GM21737 (cell line): ENCODE measurements at regions not wholly inside any gene's neighbourhood (a gene's known extent, or its start where the extent isn't known, plus 50 kb on each side); places are given as distances from the start of the nearest gene placed in this dataset.

ENCODE experiments used
- ATAC-seq: cut with Tn5 transposase; IDR thresholded peaks from one replicate; pipeline ENCODE4 v1.9.1; 2021; ENCODE audit warnings: mild to moderate bottlenecking, moderate library complexity; ENCODE audit not compliant: unreplicated experiment

DNA sequence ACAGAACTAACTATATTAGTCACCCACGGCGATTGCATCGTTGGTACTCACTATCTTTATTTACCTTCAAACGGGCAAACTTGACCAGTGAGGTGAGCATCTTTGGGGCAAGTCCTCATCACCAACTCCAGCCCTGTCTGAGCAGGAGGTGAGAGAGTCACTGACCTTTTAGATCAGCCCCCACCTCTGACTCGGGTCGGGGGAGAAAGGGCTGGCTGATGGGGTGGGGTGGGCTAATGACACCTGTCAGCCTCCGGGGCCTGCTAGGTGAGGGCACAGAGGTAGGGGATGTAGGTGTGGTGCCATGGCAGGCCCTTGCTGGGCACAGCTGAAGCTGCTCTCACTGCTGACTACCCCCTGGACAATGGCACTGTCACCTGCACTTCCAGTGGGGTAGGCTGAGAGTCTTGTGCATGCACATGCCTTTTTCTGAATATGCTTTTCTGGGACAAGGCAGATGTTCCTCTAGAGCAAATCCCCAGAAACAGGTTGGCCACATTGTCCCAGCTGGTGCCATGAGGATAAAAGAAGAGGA, 359.5 kb upstream of the MKI67 start:
- no peak for ATAC-seq

DNA sequence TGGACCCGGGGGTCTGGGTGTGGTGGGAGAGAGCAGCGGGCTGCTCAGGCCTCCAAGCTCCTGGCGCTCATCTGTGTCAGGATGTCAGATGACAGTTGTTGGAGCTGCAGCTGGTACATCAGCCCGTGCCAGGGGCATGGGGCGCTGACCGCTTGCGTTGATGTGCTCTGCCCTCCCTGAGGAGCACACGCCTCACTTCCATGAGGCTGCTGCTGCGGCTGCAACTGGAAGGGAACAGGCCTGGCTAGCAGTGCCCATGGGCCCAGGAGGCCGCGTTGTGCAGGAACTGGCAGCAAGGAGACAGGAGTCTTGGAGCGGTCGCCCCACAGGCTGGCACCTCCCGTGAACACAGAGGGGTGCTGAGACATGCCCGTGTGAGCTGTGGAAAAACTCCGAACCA, 361.3 kb upstream of the MKI67 start:
- no peak for ATAC-seq

DNA sequence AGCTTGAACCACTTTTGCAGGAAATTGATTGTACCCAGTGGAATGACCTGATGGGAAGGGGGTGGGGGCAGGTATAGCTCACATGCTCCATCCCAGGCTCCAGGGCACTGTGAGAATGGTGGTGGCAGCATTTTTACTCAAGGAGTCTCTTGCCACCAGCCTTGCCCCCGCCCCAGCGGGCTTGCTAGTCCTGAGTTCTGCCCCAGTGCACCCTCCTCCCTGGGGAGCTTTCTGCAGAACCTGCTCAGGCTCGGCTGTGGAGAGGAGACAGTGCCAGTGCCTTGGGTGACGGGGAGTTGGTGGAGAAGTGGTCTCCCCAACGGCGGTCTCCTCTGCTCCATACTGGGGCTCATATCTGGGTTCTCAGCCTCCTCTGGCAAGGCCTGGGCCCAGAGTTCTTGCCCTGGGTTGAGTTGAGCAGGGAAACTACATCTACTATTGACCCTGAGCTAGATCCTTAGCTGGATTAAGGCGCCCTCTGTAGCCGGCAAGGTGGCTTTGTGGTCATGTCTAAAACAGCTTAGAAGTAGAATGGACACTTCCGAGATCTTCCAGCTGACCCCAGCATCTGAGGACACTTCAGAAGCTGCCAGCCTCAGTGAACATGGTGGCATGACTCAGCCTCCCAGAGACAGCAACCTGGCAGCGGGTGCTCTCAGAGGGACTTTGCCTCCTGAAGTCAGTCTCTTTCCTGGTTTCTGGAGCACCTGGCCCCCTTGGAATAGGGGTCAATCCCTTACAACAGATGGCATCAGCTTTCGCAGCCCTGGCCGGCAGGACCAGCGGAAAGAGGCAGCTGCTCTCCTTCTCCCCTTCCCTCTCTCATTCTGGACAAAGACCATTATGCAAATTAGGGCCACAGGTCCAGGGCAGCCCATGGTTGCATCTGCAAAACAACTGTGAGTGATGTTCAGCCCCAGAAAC, 363.4 kb upstream of the MKI67 start:
- ATAC-seq: no peak

- ATAC-seq: no peak
Measured at GRCh38 chr10:128491686-128492085, 365.5 kb upstream of the MKI67 start.

GRCh38 chr10:128493811-128494210, 367.6 kb upstream of the MKI67 start:
- ATAC-seq: no peak

- no peak for ATAC-seq
Measured at GRCh38 chr10:128494665-128495064, 368.4 kb upstream of the MKI67 start.

DNA sequence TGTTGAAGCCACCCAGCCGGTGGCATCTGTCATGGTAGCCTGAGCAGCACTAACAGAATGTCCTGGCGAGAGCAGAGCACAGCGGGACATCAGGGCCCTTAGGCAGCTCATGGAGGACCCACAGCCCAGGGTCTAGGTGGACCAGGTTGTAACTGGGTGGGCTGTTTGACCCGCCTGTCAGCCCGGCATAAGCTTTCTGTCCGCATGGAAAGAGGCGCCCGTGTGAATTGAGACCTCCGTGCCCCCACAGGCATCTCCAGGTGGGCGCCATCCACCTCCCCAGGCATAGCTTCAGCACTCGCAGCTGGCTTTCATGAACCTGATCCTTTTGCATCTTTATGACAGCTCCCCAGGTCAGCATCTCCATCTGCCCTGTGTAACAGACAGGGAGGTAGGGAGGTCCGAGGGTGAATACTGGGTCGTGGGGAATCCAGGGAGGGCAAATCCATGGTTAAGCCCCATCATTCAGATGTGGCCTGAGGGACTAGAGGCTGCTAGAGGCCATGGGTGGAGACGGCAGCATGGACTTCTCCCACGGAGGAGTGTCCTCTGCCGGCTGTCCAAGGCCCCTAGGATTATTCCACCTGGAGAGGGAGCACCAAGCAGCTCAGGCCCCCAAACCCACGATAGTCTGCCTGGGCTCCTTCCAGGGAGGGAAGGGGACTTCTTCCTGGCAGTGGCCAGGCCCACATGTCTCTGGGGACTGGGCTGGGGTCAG, 371.6 kb upstream of the MKI67 start:
- no peak for ATAC-seq

DNA sequence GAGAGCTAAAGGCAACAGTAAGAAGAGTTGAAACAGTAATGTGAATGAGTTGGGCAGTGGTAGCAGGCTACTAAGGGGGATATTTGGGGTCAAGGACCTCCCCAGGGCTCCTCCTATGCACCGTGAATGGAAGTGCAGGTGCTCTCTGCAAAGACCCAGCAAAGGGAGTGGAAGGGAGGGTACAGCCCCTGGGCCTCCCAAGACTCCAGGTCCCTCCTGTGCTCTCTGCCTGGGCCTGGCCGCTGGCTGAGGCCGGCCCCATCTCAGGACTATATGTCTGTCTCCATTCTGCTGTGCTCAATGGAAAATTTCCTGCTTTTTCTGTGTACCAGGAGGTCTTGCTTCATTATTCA, 372.1 kb upstream of the MKI67 start:
- ATAC-seq: no peak

GRCh38 chr10:128498746-128499145, 372.5 kb upstream of the MKI67 start:
- no peak for ATAC-seq

DNA sequence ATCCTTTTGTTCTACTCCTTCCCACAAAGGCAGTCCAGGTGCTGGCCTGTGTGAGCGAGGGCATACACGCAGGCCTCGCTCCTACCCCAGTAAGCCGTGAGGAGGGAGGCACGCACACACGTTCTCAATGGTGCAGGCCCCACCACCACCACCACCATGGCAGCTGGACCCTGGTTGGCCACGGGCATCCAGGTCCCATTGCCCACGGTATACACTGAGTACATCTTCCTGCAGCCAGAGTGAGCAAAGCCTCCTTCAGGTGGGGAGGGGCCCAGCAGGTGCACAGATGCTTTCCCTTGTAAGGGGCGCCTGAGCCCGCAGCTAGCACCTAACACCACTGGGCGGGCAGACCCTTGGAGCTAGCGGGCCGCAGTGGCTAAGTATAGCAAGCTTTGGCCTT, 373.3 kb upstream of the MKI67 start:
- no peak for ATAC-seq

- ATAC-seq: no peak
Measured at GRCh38 chr10:128499956-128500355, 373.7 kb upstream of the MKI67 start.

- ATAC-seq: no peak
Measured at GRCh38 chr10:128500642-128501041, 374.4 kb upstream of the MKI67 start.

DNA sequence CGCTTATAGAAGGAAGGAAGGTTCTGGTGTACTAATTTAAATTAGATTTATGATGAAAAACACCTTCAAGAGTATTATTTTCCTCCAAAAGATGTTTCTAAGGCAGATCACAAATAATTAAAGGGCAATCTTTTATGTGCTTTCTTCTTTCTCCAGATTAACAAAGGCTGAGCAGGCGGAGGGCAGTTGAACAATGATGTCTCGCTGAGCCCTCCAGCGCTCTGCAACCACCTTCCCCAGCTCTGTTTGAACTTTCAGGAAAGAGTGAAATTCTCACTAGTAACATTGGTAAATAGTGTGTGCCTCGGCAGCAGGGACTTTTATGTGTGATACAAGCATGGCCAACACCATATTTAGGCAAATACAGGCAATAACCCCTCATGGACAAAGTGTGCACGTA, 379.1 kb upstream of the MKI67 start:
- no peak for ATAC-seq

GRCh38 chr10:128506423-128506822, 380.2 kb upstream of the MKI67 start:
- ATAC-seq: no peak

DNA sequence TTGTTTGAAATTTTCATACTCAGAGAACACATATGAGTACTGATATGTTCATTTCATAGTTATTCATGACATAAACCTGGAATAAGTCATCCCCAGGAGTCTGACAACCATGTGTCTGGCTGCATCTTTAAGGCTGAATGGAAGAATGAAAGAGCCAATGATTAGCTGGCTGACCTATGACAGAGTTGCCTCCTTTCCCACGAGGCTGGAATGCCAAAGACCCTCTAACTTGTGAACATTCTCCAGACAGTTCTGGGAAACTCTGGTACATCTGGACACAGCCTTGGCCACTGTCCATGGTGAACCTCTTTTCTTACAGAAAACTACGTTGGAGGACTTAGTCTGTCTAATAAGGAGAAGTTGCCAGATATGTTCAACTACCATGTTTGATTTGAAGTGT, 380.8 kb upstream of the MKI67 start:
- ATAC-seq: no peak

- no peak for ATAC-seq
Measured at GRCh38 chr10:128511284-128511683, 385.1 kb upstream of the MKI67 start.

DNA sequence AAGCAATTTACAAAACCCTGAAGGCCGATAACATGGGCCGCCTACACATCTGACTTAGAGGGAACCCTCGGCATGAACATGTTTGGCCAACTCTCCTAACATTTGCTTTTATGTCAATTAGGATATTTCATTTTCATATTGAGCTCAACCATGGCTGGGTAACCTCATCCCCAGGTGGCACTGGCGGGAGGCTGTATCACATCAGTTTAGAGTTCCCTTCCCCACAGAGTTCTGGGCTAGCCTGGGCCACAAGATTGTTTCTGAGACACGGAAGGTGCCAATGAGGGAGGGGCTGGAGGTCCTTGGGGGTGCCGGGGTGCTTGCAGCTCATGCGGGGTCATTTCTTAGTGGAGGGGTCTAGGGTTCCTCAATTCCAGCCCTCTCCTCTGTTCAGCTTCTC, 386.5 kb upstream of the MKI67 start:
- no peak for ATAC-seq

- no peak for ATAC-seq
Measured at GRCh38 chr10:128514536-128514935, 388.3 kb upstream of the MKI67 start.

DNA sequence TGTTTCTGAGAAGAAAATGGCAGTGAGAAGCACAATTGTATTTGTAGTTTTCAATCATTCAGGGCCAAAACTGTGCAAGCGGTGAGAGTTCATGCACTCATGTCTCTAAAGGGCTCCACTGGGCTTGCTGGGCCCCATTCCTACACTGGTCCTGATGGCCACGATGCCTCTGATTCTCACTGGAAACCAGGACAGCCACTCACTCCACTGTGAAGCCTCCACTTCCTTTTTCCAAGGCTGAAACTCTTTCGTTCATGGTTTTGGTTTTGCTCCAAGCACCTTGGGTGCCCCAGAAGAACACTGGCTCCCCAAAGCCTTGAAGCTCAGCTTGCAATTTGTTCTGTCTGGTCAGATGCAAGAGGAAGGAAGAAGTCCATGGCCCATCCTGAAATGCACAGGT, 390.0 kb upstream of the MKI67 start:
- no peak for ATAC-seq

DNA sequence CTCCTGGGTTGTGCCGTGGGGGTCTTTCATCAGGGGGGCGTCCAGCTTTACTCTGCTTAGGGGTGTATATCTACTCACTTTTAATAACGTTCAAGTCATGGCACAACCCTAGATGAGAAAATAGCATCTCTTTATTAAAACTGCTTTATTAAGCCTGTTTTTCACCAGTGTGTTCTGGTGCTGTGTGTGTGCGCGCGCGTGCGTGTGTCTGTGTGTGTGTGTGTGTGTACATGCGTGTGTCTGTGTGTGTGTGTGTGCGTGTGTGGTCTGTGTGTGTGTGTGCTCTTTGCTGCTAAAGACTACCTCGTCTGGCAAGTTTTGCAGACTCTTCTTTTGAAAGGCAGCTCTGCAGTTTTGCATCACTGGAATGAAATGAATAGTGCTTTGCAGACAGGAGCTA, 390.9 kb upstream of the MKI67 start:
- ATAC-seq: no peak

- ATAC-seq: no peak
Measured at GRCh38 chr10:128518000-128518399, 391.8 kb upstream of the MKI67 start.

DNA sequence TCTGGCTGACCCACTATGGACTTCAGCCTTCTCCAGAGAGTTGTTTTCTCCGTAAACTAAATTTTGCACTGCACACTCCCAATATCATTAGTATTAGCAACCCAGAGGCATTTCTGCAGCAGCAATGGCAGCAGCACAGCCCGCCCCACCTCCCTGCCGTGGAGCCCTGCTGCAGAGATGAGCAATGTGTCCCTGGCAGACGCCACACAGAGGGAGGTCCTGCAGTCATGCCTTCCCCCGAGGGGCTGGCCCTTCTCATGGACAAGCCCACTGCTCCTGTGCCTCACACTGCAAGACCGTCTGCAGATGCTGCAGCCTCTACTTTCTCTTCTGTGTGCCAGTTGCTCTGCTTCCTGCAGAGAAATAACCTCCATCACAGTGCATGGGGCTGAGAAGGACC, 393.4 kb upstream of the MKI67 start:
- no peak for ATAC-seq
